ENCODE measurements at regions not wholly inside any gene's neighbourhood (a gene's known extent, or its start where the extent isn't known, plus 50 kb on each side); places are given as distances from the start of the nearest gene placed in this dataset.
A peak's percentile ranks its signal among the peaks of the same experiment; 100 is the strongest.

- intact Hi-C loops (cut with DNase I), result no loop called here
- DNase-seq, result no peak
These were observed 100.6 kb downstream of the BAMBI start for GRCh38 chr10:28777911-28778310.

DNA sequence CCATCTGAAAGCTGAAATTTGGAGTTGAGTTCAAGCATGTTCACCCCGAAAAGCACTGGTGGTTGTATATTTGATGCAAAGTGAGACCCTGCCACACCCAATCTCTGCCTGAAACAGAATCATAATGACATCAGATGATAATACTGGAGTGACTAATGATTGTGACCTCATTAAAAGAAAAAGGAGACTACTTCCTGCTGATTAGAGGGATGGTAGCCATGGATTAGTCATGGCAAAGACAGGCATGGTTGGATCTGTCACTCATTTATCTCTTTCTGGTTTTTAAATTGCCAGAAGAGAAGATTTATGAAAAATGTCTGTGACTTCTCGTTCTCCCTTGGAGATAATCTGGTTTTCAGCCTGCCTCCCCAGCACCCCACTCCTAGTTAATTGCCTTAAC is 101.2 kb downstream of the BAMBI start:
- intact Hi-C loops (cut with DNase I), result no loop called here
- no peak for DNase-seq

- no peak for DNase-seq
- intact Hi-C loops (cut with DNase I), result no loop called here
These were observed 104.0 kb downstream of the BAMBI start for GRCh38 chr10:28781296-28781695.

- DNase-seq, result no peak
These were observed 105.8 kb downstream of the BAMBI start for GRCh38 chr10:28783087-28783486.

GRCh38 chr10:28785018-28785417 is 107.7 kb downstream of the BAMBI start:
- intact Hi-C loops (cut with DNase I), result no loop called here

More at GRCh38 chr10:28783087-28783486, 105.8 kb downstream of the BAMBI start:
- intact Hi-C loops (cut with DNase I), result no loop called here

DNA sequence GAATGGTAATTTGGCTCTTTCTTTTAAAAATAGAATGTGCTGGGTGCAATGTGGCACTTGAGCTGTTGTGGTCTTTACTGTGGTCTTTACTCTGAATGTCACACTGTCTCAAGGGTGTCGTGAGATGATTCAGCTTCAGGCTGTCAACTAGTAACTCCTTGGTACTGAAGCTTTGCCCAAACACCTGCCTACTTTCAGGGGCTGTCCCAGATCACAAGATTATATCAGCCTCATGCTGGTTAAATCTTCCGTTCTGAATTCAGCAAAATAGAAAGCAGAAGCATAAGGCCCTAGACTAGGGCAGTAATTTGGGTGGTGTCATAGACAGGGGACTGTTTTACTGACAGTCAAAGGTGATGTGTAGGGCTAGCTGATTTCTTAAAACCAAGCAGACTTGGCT is 110.9 kb downstream of the BAMBI start:
- DNase-seq, result no peak
- intact Hi-C loops (cut with DNase I), result no loop called here

More at GRCh38 chr10:28785018-28785417, 107.7 kb downstream of the BAMBI start:
- no peak for DNase-seq

GRCh38 chr10:28788762-28789161 is 111.4 kb downstream of the BAMBI start:
- intact Hi-C loops (cut with DNase I), result no loop called here
- DNase-seq, result peak; percentile 8 to 90 (median 70)

DNA sequence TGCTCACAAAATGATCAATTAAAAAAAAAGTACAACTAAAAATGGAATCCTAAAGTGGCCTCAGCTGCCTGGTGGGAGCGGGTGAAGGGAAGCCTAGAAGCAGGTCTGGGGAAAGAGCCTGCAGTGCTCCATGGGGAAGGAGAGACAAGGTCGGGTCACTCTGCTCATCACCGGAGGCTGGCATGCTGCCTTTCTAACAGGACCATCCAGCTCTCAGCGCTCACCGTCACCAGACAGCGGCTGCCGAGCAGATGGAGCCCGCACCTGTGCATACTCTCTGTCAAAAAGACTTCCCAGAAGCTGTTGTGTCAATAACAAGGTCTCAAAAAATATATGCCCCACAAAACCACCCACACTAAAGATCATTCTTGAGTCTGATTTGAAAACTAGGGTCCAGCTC is 112.8 kb downstream of the BAMBI start:
- intact Hi-C loops (cut with DNase I), result loop anchor here (10.0 kb wide), 1 partner anchor 115 kb away; the partner anchor contains the start of gene BAMBI

GRCh38 chr10:28793482-28793881 is 116.2 kb downstream of the BAMBI start:
- intact Hi-C loops (cut with DNase I), result loop anchor here (10.0 kb wide), 1 partner anchor 119 kb away; the partner anchor contains the start of gene BAMBI
- DNase-seq, result no peak

More for the DNA sequence above, 112.8 kb downstream of the BAMBI start:
- peak in 8 of 42 donors; percentile 9 to 44 (median 24) for DNase-seq

DNA sequence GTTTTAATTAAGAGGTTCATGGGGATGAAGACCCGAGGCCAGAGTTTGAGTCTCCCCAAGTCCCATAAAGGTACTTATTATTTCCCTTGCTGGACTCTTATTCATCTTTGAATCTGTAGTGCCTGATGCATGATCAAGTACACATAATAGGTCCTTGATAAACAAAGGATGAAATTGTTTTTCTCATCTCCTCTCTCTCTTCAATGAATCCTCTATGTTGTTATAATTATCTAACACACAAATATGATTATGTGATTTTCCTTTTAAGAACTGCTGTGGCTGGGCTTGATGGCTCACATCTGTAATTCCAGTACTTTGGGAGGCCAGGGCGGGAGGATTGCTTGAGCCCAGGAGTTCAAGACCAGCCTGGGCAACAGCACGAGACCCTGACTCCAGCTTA is 117.7 kb downstream of the BAMBI start:
- intact Hi-C loops (cut with DNase I), result loop anchor here (10.0 kb wide), 1 partner anchor 120 kb away; the partner anchor contains the start of gene BAMBI
- DNase-seq, result no peak

GRCh38 chr10:28796606-28797512 is 119.5 kb downstream of the BAMBI start:
- DNase-seq, result peak in 9 of 42 donors; percentile 13 to 62 (median 28)
- intact Hi-C loops (cut with DNase I), result loop anchor here (10.0 kb wide), 1 partner anchor 122 kb away; the partner anchor contains the start of gene BAMBI

DNA sequence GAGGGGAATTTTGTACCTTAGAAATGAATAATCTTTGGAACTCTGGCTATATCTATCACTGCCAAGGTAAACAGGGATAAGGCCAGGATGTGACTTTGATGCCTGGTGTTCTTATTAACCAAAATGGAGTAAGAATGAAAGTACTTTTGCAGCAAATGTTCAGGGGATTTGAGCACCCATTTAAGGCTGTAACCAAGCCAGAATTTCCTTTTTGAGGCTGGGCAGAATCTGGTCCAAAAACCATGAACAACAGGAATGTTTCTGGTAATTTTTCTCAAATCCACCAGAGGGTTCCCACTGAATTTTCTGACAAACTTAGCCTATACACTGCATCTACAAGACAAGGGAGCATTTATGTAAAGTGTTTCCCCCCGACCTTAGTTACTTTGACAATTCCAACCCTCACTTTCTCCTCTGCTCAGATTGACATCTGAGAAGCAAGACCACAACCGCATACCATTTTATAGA is 120.6 kb downstream of the BAMBI start:
- intact Hi-C loops (cut with DNase I), result loop anchor here (10.0 kb wide), 1 partner anchor 123 kb away; the partner anchor contains the start of gene BAMBI
- DNase-seq, result no peak

DNA sequence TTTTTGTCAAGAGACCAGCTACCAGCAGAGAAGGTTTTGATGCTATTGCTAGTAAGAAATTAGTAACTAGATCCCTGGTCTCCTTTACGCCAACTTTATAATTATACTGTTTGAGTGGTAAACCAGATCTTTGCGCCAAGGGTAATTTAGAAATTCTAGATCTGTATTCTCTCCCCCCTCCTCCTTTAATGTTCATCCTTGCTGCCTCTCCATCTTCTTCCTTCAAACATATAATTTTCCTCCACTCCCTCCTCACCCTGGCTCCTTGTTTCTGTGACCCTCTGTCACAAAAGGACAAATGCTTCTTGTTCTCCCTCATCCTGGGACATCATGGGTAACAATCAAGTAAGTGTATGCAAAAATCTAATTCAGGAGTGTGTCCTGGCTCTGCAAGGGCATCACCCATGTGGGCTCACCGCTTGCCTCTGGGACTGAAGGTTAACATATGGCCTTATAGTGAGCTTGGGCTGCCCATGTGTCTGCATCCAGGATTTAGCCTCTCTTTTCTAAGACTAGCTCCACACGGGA is 121.2 kb downstream of the BAMBI start:
- intact Hi-C loops (cut with DNase I), result loop anchor here (10.0 kb wide), 1 partner anchor 124 kb away; the partner anchor contains the start of gene BAMBI

DNA sequence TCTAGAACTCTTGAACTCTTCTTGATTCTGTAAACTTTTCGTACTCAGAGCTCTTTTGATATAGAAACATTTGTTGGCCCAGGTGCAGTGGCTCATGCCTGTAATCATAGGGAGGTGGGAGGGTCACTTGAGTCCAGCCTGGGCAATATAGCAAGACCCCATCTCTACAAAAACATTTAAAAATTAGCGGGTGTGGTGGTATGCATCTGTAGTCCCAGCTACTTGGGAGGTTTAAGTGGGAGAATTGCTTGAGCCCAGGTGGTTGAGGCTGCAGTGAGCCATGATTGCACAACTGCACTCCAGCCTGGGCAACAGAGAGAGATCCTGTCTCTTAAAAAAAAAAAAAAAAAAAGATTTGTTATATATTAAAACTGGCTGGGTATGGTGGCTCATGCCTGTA is 121.6 kb downstream of the BAMBI start:
- no peak for DNase-seq
- intact Hi-C loops (cut with DNase I), result loop anchor here (10.0 kb wide), 1 partner anchor 124 kb away; the partner anchor contains the start of gene BAMBI

More for the DNA sequence above, 121.2 kb downstream of the BAMBI start:
- no peak for DNase-seq

- no peak for DNase-seq
- intact Hi-C loops (cut with DNase I), result no loop called here
These were observed 122.8 kb downstream of the BAMBI start for GRCh38 chr10:28800144-28800543.

- intact Hi-C loops (cut with DNase I), result no loop called here
- DNase-seq, result no peak
These were observed 123.9 kb downstream of the BAMBI start for GRCh38 chr10:28801247-28801646.

DNA sequence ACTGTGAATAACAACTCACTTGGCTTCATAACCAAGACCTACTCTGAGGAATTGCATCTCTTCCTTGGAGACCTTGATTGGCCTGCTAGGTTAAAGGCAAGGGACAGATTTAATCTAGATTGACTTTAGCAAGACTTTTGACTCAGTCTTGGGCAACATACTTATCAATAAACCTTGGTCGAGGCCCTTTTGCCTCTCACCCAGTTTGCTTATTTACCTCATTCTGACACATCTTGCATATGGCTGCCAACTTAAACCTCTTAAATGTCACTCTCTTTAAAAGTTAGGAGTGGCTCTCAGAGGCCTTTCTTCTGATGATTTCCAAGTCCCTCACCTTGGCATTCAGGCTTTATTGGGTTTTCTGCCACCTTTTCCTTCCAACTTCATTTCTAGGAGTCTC is 124.5 kb downstream of the BAMBI start:
- intact Hi-C loops (cut with DNase I), result no loop called here
- DNase-seq, result no peak

DNA sequence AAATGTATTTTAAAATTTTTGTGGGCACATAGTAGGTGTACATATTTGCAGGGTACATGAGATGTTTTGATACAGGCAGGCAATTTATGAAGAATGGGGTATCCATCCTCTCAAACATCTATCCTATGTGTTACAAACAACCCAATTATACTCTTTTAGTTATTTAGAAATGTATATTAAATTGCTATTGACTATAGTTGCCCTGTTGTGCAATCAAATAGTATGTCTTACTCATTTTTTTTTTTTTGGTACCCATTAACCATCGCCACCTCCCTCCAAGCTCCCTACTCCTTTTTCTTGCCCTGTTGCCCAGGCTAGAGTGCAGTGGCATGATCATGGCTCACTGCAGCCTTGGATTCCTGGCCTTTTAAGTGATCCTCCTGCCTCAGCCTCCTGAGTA is 128.1 kb downstream of the BAMBI start:
- intact Hi-C loops (cut with DNase I), result no loop called here
- DNase-seq, result no peak

GRCh38 chr10:28806488-28806941 is 129.2 kb downstream of the BAMBI start:
- no peak for DNase-seq
- intact Hi-C loops (cut with DNase I), result no loop called here
